HEK293 (cell line): ENCODE measurements at regions not wholly inside any gene's neighbourhood (a gene's known extent, or its start where the extent isn't known, plus 50 kb on each side); places are given as distances from the start of the nearest gene placed in this dataset.

Experiments
- CTCF ChIA-PET: fragments of 350-600 bp; formaldehyde crosslinking; extraction: SDS; loops from one replicate; lab custom pipeline; 2021; ENCODE audit warnings: antibody characterized with exemption; lab: Yijun Ruan, JAX
- POLR2A ChIA-PET: fragments of 300-600 bp; formaldehyde crosslinking; extraction: SDS; loops from one replicate; lab custom pipeline; 2020; ENCODE audit warnings: antibody characterized with exemption, inconsistent platforms; lab: Yijun Ruan, JAX
- H3K27ac ChIP-seq: fragments of 200-500 bp; sonication (Bioruptor generic); 2 replicates; pipeline ENCODE4 v1.5.1; 2014; ENCODE audit warnings: low read depth, low read length, control low read depth, inconsistent platforms; ENCODE audit errors: extremely low read depth
- H3K36me3 ChIP-seq, 2 experiments: fragments of 200-500 bp in 1 of 2; sonication (Bioruptor generic) in 1 of 2; 1 replicate in 1 of 2; 2 replicates in 1 of 2; pipeline ENCODE4 v1.5.1; 2014 to 2017; ENCODE audit warnings: inconsistent platforms in 2 of 2, low read length in 2 of 2; ENCODE audit not compliant: control insufficient read depth in 2 of 2, insufficient read depth in 1 of 2
- H3K4me1 ChIP-seq: fragments of 200-500 bp; sonication (Bioruptor generic); 2 replicates; pipeline ENCODE4 v1.5.1; 2014; ENCODE audit warnings: mild to moderate bottlenecking, low read length, inconsistent platforms; ENCODE audit not compliant: control insufficient read depth, insufficient read depth
- H3K4me3 ChIP-seq: 2 replicates; pipeline ENCODE4 v1.5.1; 2011; ENCODE audit warnings: low read depth, mild to moderate bottlenecking, control low read depth, low read length, moderate library complexity
- H3K9me3 ChIP-seq: fragments of 200-500 bp; sonication (Bioruptor generic); 2 replicates; pipeline ENCODE4 v1.5.1; 2014; ENCODE audit warnings: low read depth, low read length, inconsistent platforms; ENCODE audit not compliant: control insufficient read depth, insufficient read depth
- AEBP2 ChIP-seq: fragments of 450-650 bp; formaldehyde crosslinking; IDR thresholded peaks from 2 replicates; pipeline ENCODE4 v1.5.1; 2016; ENCODE audit warnings: missing biosample characterization, missing genetic modification characterization, borderline replicate concordance
- MZF1 ChIP-seq: fragments of 450-650 bp; formaldehyde crosslinking; IDR thresholded peaks from 2 replicates; pipeline ENCODE4 v1.5.1; 2017; ENCODE audit warnings: missing biosample characterization, missing genetic modification characterization, borderline replicate concordance
- RBAK ChIP-seq: fragments of 450-650 bp; formaldehyde crosslinking; IDR thresholded peaks from 2 replicates; pipeline ENCODE4 v1.5.1; 2016; ENCODE audit warnings: missing biosample characterization, missing genetic modification characterization
- TCF7L2 ChIP-seq: IDR thresholded peaks from 2 replicates; pipeline ENCODE4 v1.6.1; 2011; ENCODE audit warnings: low read depth, mild to moderate bottlenecking, inconsistent platforms, low read length, moderate library complexity, borderline replicate concordance
- YY2 ChIP-seq: fragments of 450-650 bp; formaldehyde crosslinking; IDR thresholded peaks from 2 replicates; pipeline ENCODE4 v1.5.1; 2016; ENCODE audit warnings: missing biosample characterization, missing genetic modification characterization
- ZBTB49 ChIP-seq: fragments of 450-650 bp; formaldehyde crosslinking; IDR thresholded peaks from 2 replicates; pipeline ENCODE4 v1.5.1; 2016; ENCODE audit warnings: missing biosample characterization, missing genetic modification characterization, low read depth
- ZFP3 ChIP-seq: fragments of 450-650 bp; formaldehyde crosslinking; IDR thresholded peaks from 2 replicates; pipeline ENCODE4 v1.5.1; 2016; ENCODE audit warnings: low read depth, missing biosample characterization, missing genetic modification characterization
- ZNF19 ChIP-seq: fragments of 450-650 bp; formaldehyde crosslinking; IDR thresholded peaks from 2 replicates; pipeline ENCODE4; 2016; ENCODE audit warnings: missing biosample characterization, missing genetic modification characterization, low read depth
- ZNF202 ChIP-seq: fragments of 450-650 bp; formaldehyde crosslinking; IDR thresholded peaks from 2 replicates; pipeline ENCODE4 v1.5.1; 2016; ENCODE audit warnings: missing biosample characterization, missing genetic modification characterization, borderline replicate concordance
- ZNF449 ChIP-seq: fragments of 450-650 bp; formaldehyde crosslinking; IDR thresholded peaks from 2 replicates; pipeline ENCODE4 v1.5.1; 2017; ENCODE audit warnings: missing biosample characterization, mild to moderate bottlenecking, missing genetic modification characterization, moderate library complexity
- ZNF518A ChIP-seq: fragments of 450-650 bp; formaldehyde crosslinking; conservative IDR thresholded peaks from 2 replicates; pipeline ENCODE4 v1.5.1; 2016; ENCODE audit warnings: low read depth, missing biosample characterization, missing genetic modification characterization
- ZNF530 ChIP-seq: fragments of 450-650 bp; formaldehyde crosslinking; IDR thresholded peaks from 2 replicates; pipeline ENCODE4 v1.5.1; 2016; ENCODE audit warnings: low read depth, missing biosample characterization, missing genetic modification characterization
- ZNF561 ChIP-seq: fragments of 450-650 bp; IDR thresholded peaks from 2 replicates; pipeline ENCODE4 v1.5.1; 2018; ENCODE audit warnings: missing biosample characterization, missing genetic modification characterization, borderline replicate concordance
- ZNF654 ChIP-seq: fragments of 450-650 bp; formaldehyde crosslinking; IDR thresholded peaks from 2 replicates; pipeline ENCODE4 v1.5.1; 2016; ENCODE audit warnings: low read depth, missing biosample characterization, missing genetic modification characterization
- ZNF792 ChIP-seq: fragments of 450-650 bp; formaldehyde crosslinking; IDR thresholded peaks from 2 replicates; pipeline ENCODE4 v1.5.1; 2016; ENCODE audit warnings: missing biosample characterization, missing genetic modification characterization
- ZSCAN18 ChIP-seq: fragments of 450-650 bp; formaldehyde crosslinking; IDR thresholded peaks from 2 replicates; pipeline ENCODE4 v1.5.1; 2016; ENCODE audit warnings: missing biosample characterization, missing genetic modification characterization
- ZSCAN5A ChIP-seq: fragments of 450-650 bp; formaldehyde crosslinking; IDR thresholded peaks from 2 replicates; pipeline ENCODE4 v1.5.1; 2016; ENCODE audit warnings: missing biosample characterization, missing genetic modification characterization
- ZXDB ChIP-seq: fragments of 450-650 bp; formaldehyde crosslinking; IDR thresholded peaks from 2 replicates; pipeline ENCODE4 v1.5.1; 2016; ENCODE audit warnings: missing biosample characterization, missing genetic modification characterization
- TF ChIP-seq, protein P1 (sequence below): fragments of 450-650 bp; IDR thresholded peaks from 2 replicates; pipeline ENCODE4 v1.5.1; 2018; ENCODE audit warnings: missing biosample characterization, mild to moderate bottlenecking, missing genetic modification characterization

DNA sequence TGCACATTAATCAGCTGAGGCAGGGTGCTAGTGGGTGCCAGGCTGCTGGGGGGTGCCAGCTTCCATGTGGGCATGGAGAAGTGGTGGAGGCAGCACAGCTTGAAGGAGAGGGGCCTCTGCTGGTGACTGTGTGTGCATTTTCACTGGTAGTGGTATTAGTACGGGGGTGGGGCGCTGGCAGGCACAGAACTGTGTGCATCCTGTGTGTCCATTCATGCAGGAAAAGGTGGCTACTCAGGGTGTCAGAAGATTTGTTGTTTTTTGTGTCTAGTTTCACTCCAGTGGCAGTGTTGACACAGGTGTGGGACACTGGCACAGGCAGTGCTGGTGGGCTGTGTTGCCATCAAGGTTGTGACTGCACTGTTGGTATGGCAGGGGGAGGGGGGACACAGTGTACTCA lies 1303.6 kb downstream of the FAM133A start:
- Histone ChIP-seq H3K4me3 (no peak overlapping the region), H3K9me3 (no peaks in the 10 kb centered on the region; the same call in 1 of the 2 replicates), H3K27ac (no peak overlapping the region), H3K4me1 (no peaks in the 10 kb centered on the region), H3K36me3 (no peaks in the 10 kb centered on the region)
- ChIA-PET CTCF (no interaction called here), POLR2A (interaction anchor here (0.5 kb wide), 1 partner anchor 496 kb away, joined by 5 read pairs; no protein-coding TSS in a partner anchor)
- TF ChIP-seq ZNF561 (tag by site-specific recombination) = no peak
- TF ChIP-seq ZXDB (tag by site-specific recombination) = no peak
- no peak for TF ChIP-seq ZSCAN18 (tag by site-specific recombination)
- TF ChIP-seq ZNF792 = no peak
- TF ChIP-seq, protein P1, sequence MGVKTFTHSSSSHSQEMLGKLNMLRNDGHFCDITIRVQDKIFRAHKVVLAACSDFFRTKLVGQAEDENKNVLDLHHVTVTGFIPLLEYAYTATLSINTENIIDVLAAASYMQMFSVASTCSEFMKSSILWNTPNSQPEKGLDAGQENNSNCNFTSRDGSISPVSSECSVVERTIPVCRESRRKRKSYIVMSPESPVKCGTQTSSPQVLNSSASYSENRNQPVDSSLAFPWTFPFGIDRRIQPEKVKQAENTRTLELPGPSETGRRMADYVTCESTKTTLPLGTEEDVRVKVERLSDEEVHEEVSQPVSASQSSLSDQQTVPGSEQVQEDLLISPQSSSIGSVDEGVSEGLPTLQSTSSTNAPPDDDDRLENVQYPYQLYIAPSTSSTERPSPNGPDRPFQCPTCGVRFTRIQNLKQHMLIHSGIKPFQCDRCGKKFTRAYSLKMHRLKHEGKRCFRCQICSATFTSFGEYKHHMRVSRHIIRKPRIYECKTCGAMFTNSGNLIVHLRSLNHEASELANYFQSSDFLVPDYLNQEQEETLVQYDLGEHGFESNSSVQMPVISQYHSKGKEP = no peak
- no peak for TF ChIP-seq ZNF202 (tag by site-specific recombination)

DNA sequence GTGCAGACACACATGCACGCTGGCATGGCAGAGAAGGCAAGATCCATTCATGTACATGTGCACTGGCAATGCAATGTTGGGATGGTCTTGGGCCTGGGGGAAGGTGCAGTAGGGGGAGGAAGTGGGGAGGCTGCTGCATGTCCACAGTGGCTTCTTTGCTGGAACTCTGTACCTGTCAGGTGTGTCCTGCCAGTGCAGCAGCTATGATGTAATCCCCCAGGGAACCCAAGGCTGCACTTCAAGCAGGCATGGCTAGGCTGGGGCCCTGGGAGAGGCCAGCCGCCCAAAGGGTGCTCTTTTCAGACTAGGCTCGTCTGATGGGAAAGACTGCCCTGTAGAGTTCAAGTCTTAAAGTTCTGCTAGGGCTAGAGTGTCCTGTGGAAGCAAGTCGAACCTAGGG lies 1304.0 kb downstream of the FAM133A start:
- CTCF ChIA-PET = no interaction called here
- H3K4me1 ChIP-seq = no peaks in the 10 kb centered on the region
- H3K36me3 ChIP-seq = no peaks in the 10 kb centered on the region
- H3K27ac ChIP-seq = no peak overlapping the region
- no peaks in the 10 kb centered on the region; the same call in 1 of the 2 replicates for H3K9me3 ChIP-seq
- POLR2A ChIA-PET = interaction anchor here (0.5 kb wide), 1 partner anchor 497 kb away, joined by 5 read pairs; no protein-coding TSS in a partner anchor
- H3K4me3 ChIP-seq = no peak overlapping the region
- no peak for TF ChIP-seq ZNF654 (tag by site-specific recombination)
- TF ChIP-seq ZFP3 (tag by site-specific recombination) = no peak
- no peak for TF ChIP-seq ZNF518A (tag by site-specific recombination)
- TF ChIP-seq ZNF19 (tag by site-specific recombination) = no peak
- no peak for TF ChIP-seq ZSCAN5A (tag by site-specific recombination)
- no peak for TF ChIP-seq TCF7L2
- TF ChIP-seq MZF1 = no peak
- no peak for TF ChIP-seq ZBTB49
- TF ChIP-seq AEBP2 (tag by site-specific recombination) = no peak
- no peak for TF ChIP-seq RBAK (tag by site-specific recombination)
- no peak for TF ChIP-seq ZNF530
- no peak for TF ChIP-seq ZNF449 (tag by site-specific recombination)
- no peak for TF ChIP-seq YY2 (tag by site-specific recombination)
